CD4-positive, alpha-beta T cell (primary cell): ENCODE measurements at regions not wholly inside any gene's neighbourhood (a gene's known extent, or its start where the extent isn't known, plus 50 kb on each side); places are given as distances from the start of the nearest gene placed in this dataset.
A peak's percentile ranks its signal among the peaks of the same experiment; 100 is the strongest.

Source experiments
- ATAC-seq: fragments of 200-7000 bp; cut with Tn5 transposase; one replicate; pipeline ENCODE4 v1.10.0; 2022; ENCODE audit warnings: mild to moderate bottlenecking; ENCODE audit not compliant: poor library complexity
- CTCF ChIA-PET: fragments of 350-600 bp; sonication (Branson Sonifier 250); formaldehyde crosslinking; loops from one replicate; lab custom pipeline; 2021; ENCODE audit warnings: antibody characterized with exemption, inconsistent platforms; lab: Charles Lee
- POLR2A ChIA-PET: fragments of 350-600 bp; sonication (Branson Sonifier 250); formaldehyde crosslinking; loops from one replicate; lab custom pipeline; 2021; ENCODE audit warnings: antibody characterized with exemption, inconsistent platforms; lab: Charles Lee
- DNase-seq, 14 experiments: peaks; one replicate each; pipeline ENCODE4 v3.0.0-alpha.2; 2013 to 2020; ENCODE audit warnings: mixed read lengths in 2 of 14
- H3K27ac ChIP-seq, 2 donors: one replicate each; pipeline versions ENCODE4 v1.5.1 to v1.7.0; 2013; ENCODE audit warnings: low read length in 2 of 2, low read depth in 1 of 2, mild to moderate bottlenecking in 1 of 2
- H3K27me3 ChIP-seq, 2 experiments: 1 replicate in 1 of 2; 2 replicates in 1 of 2; pipeline versions ENCODE4 v1.6.1 to v1.7.0; 2013; ENCODE audit warnings: low read length in 2 of 2, control low read depth in 1 of 2, mild to moderate bottlenecking in 1 of 2, moderate library complexity in 1 of 2; ENCODE audit not compliant: insufficient read depth in 2 of 2, control insufficient read depth in 1 of 2
- H3K36me3 ChIP-seq: one replicate; pipeline ENCODE4 v1.6.1; 2013; ENCODE audit warnings: low read length, control low read depth; ENCODE audit not compliant: insufficient read depth
- H3K4me1 ChIP-seq: one replicate; pipeline ENCODE4 v1.6.1; 2013; ENCODE audit warnings: low read length, control low read depth; ENCODE audit not compliant: insufficient read depth
- H3K4me3 ChIP-seq: one replicate; pipeline ENCODE4 v1.5.1; 2013; ENCODE audit warnings: mild to moderate bottlenecking, low read length, moderate library complexity
- H3K9me3 ChIP-seq, 2 experiments: 1 replicate in 1 of 2; 2 replicates in 1 of 2; pipeline versions ENCODE4 v1.6.1 to v1.7.0; 2013; ENCODE audit warnings: low read length in 2 of 2, mild to moderate bottlenecking in 2 of 2, control low read depth in 1 of 2, moderate library complexity in 1 of 2; ENCODE audit not compliant: control insufficient read depth in 1 of 2, insufficient read depth in 1 of 2
- H3K27ac Mint-ChIP-seq: one replicate; pipeline ENCODE4 v1.8.0; 2020; ENCODE audit warnings: mixed read lengths
- H3K27me3 Mint-ChIP-seq: one replicate; pipeline ENCODE4 v1.8.0; 2021; ENCODE audit warnings: mixed read lengths
- H3K36me3 Mint-ChIP-seq: one replicate; pipeline ENCODE4 v1.8.0; 2021; ENCODE audit warnings: low read depth, mixed read lengths
- H3K4me1 Mint-ChIP-seq: one replicate; pipeline ENCODE4 v1.8.0; 2021; ENCODE audit warnings: low read depth, mixed read lengths
- H3K4me3 Mint-ChIP-seq: one replicate; pipeline ENCODE4 v1.8.0; 2020; ENCODE audit warnings: mild to moderate bottlenecking, mixed read lengths
- H3K9me3 Mint-ChIP-seq: one replicate; pipeline ENCODE4 v1.8.0; 2020; ENCODE audit warnings: mixed read lengths
- CTCF ChIP-seq: fragments of 200-600 bp; IDR thresholded peaks from one replicate; pipeline ENCODE4 v1.8.0; 2022; ENCODE audit warnings: antibody characterized with exemption, mild to moderate bottlenecking
- intact Hi-C, 2 experiments: fragments of 100-400 bp; cut with DNase I in 1 of 2; cut with micrococcal nuclease in 1 of 2; formaldehyde crosslinking; loops; one replicate each; pipeline versions ENCODE4 v1.15.1 to v1.9.0; 2023 to 2025; cut with DNase I, micrococcal nuclease

- POLR2A ChIA-PET, result no interaction called here
Measured at GRCh38 chr6:141041596-141042087, 1091.1 kb upstream of the GJE1 start.

GRCh38 chr6:141035312-141036200, 1097.2 kb upstream of the GJE1 start:
- Histone ChIP-seq H3K4me3 (no peak overlapping the region), H3K36me3 (no peaks in the 10 kb centered on the region), H3K27me3 (no peaks in the 10 kb centered on the region), H3K27ac (no peak overlapping the region), H3K4me1 (no peaks in the 10 kb centered on the region), H3K9me3 (no peaks in the 10 kb centered on the region)
- no peaks in the 10 kb centered on the region for H3K4me1 Mint-ChIP-seq
- no peak overlapping the region for H3K4me3 Mint-ChIP-seq
- no peak overlapping the region for H3K27ac Mint-ChIP-seq
- H3K36me3 Mint-ChIP-seq, result no peaks in the 10 kb centered on the region
- intact Hi-C loops, result no loop called here
- CTCF ChIA-PET, result no interaction called here
- peaks cover 2% of the 10 kb centered on the region for H3K9me3 Mint-ChIP-seq
- no peak for DNase-seq
- H3K27me3 Mint-ChIP-seq, result no peaks in the 10 kb centered on the region
- POLR2A ChIA-PET, result no interaction called here
- no peak for ATAC-seq
- no peak for TF ChIP-seq CTCF

More at GRCh38 chr6:141041596-141042087, 1091.1 kb upstream of the GJE1 start:
- ATAC-seq, result no peak
- H3K4me3 ChIP-seq, result no peak overlapping the region
- no peak overlapping the region for H3K27ac Mint-ChIP-seq
- no peaks in the 10 kb centered on the region for H3K4me1 ChIP-seq
- intact Hi-C loops, result no loop called here
- no peak overlapping the region for H3K4me3 Mint-ChIP-seq
- H3K27me3 Mint-ChIP-seq, result no peaks in the 10 kb centered on the region
- peaks cover 2% of the 10 kb centered on the region for H3K9me3 Mint-ChIP-seq
- no peaks in the 10 kb centered on the region for H3K36me3 Mint-ChIP-seq
- H3K27me3 ChIP-seq, result no peaks in the 10 kb centered on the region
- CTCF ChIA-PET, result no interaction called here
- H3K27ac ChIP-seq, result no peak overlapping the region
- peak in 1 of 14 experiments; percentile 9 for DNase-seq
- TF ChIP-seq CTCF, result no peak
- no peaks in the 10 kb centered on the region for H3K36me3 ChIP-seq
- no peaks in the 10 kb centered on the region for H3K4me1 Mint-ChIP-seq
- peaks cover 0 to 8% of the 10 kb centered on the region in 2 experiments for H3K9me3 ChIP-seq

- POLR2A ChIA-PET, result no interaction called here
- no peaks in the 10 kb centered on the region for H3K4me1 ChIP-seq
- no peak for TF ChIP-seq CTCF
- no peak overlapping the region for H3K27ac Mint-ChIP-seq
- H3K9me3 ChIP-seq, result no peaks in the 10 kb centered on the region
- H3K36me3 Mint-ChIP-seq, result no peaks in the 10 kb centered on the region
- H3K4me1 Mint-ChIP-seq, result no peaks in the 10 kb centered on the region
- H3K27ac ChIP-seq, result no peak overlapping the region
- intact Hi-C loops, result no loop called here
- H3K27me3 ChIP-seq, result no peaks in the 10 kb centered on the region
- DNase-seq (no peak), ATAC-seq (no peak)
- H3K9me3 Mint-ChIP-seq, result no peaks in the 10 kb centered on the region
- H3K4me3 Mint-ChIP-seq, result no peak overlapping the region
- CTCF ChIA-PET, result no interaction called here
- no peak overlapping the region for H3K4me3 ChIP-seq
- H3K36me3 ChIP-seq, result no peaks in the 10 kb centered on the region
- no peaks in the 10 kb centered on the region for H3K27me3 Mint-ChIP-seq
Measured at GRCh38 chr6:141033101-141033500, 1099.6 kb upstream of the GJE1 start.
